ENCODE measurements at regions not wholly inside any gene's neighbourhood (a gene's known extent, or its start where the extent isn't known, plus 50 kb on each side); places are given as distances from the start of the nearest gene placed in this dataset.
A peak's percentile ranks its signal among the peaks of the same experiment; 100 is the strongest.

- ATAC-seq (ENCODE audit: low FRiP score) = no peak
Measured at GRCh38 chr9:80615964-80616363, 1044.2 kb downstream of the TLE4 start.

DNA sequence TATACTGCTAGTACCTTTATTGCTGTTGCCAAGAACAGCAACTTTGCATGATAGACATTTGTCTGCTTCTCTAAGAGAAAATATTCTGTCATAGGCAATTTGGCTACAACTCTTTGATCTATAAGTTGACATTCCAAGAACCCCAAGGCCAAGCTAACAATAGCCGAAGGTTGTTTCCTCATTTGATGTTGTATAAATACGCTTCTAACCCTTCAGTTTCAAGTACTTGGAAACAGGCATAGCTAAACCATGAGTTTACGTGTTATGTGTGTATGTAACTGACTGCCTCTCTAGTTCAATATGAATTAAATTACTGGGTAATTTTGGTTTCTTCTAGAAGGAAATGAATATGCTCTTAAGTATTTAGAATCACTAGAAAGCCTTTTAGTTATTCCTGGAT is 1034.0 kb downstream of the TLE4 start:
- ATAC-seq (ENCODE audit: low FRiP score) (no peak), DNase-seq (ENCODE audit: low spot score) (no peak)
- TF ChIP-seq, protein P1, sequence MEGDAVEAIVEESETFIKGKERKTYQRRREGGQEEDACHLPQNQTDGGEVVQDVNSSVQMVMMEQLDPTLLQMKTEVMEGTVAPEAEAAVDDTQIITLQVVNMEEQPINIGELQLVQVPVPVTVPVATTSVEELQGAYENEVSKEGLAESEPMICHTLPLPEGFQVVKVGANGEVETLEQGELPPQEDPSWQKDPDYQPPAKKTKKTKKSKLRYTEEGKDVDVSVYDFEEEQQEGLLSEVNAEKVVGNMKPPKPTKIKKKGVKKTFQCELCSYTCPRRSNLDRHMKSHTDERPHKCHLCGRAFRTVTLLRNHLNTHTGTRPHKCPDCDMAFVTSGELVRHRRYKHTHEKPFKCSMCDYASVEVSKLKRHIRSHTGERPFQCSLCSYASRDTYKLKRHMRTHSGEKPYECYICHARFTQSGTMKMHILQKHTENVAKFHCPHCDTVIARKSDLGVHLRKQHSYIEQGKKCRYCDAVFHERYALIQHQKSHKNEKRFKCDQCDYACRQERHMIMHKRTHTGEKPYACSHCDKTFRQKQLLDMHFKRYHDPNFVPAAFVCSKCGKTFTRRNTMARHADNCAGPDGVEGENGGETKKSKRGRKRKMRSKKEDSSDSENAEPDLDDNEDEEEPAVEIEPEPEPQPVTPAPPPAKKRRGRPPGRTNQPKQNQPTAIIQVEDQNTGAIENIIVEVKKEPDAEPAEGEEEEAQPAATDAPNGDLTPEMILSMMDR (IDR thresholded peaks at IDR 0.05) = no peak

More at GRCh38 chr9:80615964-80616363, 1044.2 kb downstream of the TLE4 start:
- DNase-seq (ENCODE audit: low spot score) = no peak
- TF ChIP-seq, protein P1 (IDR thresholded peaks at IDR 0.05) = no peak

- ATAC-seq (ENCODE audit: low FRiP score) = peak; percentile 62
- TF ChIP-seq, protein P1 (IDR thresholded peaks at IDR 0.05) = no peak
- DNase-seq (ENCODE audit: low spot score) = no peak
Measured at GRCh38 chr9:80605129-80605528, 1033.4 kb downstream of the TLE4 start.

DNA sequence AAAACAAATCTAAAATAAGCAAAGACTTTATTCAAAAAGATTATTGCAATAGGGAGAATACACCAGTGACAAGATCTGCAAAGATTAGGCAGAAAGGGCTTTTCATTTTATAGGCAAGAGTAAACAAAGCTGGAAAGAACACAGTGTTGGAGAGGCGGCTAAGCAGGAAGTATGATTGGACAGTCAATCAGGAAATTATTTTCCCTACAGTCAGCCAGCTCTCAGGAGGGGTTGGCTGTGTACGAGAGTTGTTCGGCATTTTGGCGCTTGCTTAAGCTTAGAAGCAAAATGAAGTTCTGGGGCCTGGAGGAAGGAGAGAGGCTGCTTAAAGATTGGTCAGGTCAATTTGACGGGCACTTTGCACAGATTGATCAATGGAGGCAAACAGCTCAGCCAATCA is 1030.5 kb downstream of the TLE4 start:
- TF ChIP-seq, protein P1 (IDR thresholded peaks at IDR 0.05) = no peak
- no peak for DNase-seq (ENCODE audit: low spot score)
- ATAC-seq (ENCODE audit: low FRiP score) = no peak

- ATAC-seq (ENCODE audit: low FRiP score) (no peak), DNase-seq (ENCODE audit: low spot score) (no peak)
- TF ChIP-seq, protein P1 (IDR thresholded peaks at IDR 0.05) = no peak
Measured at GRCh38 chr9:80596579-80596978, 1024.8 kb downstream of the TLE4 start.

GRCh38 chr9:80595192-80595591 is 1023.4 kb downstream of the TLE4 start:
- TF ChIP-seq, protein P1 (IDR thresholded peaks at IDR 0.05) = no peak
- ATAC-seq (ENCODE audit: low FRiP score) (no peak), DNase-seq (ENCODE audit: low spot score) (no peak)

- TF ChIP-seq, protein P1 (IDR thresholded peaks at IDR 0.05) = no peak
- DNase-seq (ENCODE audit: low spot score) = no peak
- ATAC-seq (ENCODE audit: low FRiP score) = no peak
Measured at GRCh38 chr9:80592413-80592812, 1020.6 kb downstream of the TLE4 start.
